Erythroblast (primary cell): ENCODE measurements at regions not wholly inside any gene's neighbourhood (a gene's known extent, or its start where the extent isn't known, plus 50 kb on each side); places are given as distances from the start of the nearest gene placed in this dataset.

ENCODE experiments used
- DNase-seq, 2 experiments: peaks; one replicate each; lab custom pipeline; 2025; lab: John Stamatoyannopoulos, UW
- GATA1 ChIP-seq: IDR thresholded peaks from 2 replicates; pipeline ENCODE4 v1.6.1; 2011; ENCODE audit warnings: low read depth, mild to moderate bottlenecking, control low read depth, low read length, moderate library complexity
- POLR2A ChIP-seq: IDR thresholded peaks from 2 replicates; pipeline ENCODE4 v1.6.1; 2011; ENCODE audit warnings: mild to moderate bottlenecking, low read length

DNA sequence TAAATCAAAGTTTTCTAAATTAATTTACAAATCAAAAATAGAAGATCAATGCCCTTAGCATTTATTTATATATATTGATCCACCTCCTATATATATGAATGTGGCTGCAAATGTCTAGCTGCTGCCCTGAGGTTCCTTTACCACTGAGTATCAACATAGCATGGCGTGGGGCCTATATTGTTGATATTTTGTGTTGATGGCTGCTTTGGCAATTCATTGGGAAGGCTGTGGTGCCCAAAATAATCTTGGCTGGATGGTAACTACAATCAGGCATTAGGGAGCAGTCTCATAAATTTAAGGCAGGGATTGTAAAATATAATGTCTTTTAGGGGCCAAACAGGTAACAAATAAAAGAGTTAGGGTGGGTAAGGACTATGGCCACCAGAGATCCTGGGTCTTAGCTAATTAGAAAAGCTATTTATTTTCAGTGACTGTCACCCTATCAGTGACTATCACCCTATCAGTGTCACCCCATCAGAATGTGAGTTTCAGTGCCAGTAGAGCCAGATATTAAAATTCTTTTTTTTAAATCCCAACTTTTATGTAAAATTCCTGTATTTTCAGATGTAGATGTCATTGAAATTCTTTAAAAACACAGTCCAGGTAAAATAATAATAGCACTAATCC, 190.7 kb upstream of the PCSK5 start:
- no peak for DNase-seq
- TF ChIP-seq GATA1 (no peak), POLR2A (no peak)

DNA sequence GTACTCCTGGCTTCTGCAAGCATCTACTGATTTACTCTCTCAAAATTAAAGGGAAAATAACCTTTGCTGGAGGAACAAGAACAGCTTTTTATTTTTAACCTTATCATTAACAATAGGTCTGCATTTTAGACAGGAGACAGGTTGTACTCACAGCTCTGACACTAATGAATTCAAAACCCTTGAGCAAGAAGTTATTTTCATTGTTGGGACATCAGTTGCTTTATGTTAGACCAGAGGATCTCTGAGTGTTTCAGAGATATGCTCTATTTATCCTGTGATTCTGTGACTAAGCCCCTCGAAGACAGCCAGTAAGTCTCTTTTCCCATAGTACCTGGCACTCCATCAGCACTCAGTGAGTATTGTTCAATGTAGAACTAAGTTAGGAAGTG, 190.2 kb upstream of the PCSK5 start:
- no peak for DNase-seq
- TF ChIP-seq POLR2A, result no peak

DNA sequence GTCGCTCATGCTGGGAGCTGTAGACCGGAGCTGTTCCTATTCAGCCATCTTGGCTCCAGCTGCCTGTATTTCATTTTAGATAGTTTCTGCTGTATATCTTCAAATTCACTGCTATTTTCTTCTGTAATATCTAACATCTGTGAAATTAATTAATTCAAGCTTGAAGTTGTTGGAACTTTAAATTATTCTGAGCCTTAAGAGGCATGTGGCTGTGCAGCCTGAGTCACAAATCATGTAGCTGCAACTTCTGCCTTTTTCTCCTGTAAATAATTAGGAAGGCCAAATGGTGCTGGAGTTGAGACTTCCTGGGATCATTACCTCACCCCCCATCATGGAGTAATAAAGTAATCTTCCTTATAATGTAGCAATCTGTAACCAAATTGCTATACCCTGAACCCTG, 183.3 kb upstream of the PCSK5 start:
- TF ChIP-seq GATA1, result no peak
- no peak for TF ChIP-seq POLR2A
- DNase-seq, result no peak

DNA sequence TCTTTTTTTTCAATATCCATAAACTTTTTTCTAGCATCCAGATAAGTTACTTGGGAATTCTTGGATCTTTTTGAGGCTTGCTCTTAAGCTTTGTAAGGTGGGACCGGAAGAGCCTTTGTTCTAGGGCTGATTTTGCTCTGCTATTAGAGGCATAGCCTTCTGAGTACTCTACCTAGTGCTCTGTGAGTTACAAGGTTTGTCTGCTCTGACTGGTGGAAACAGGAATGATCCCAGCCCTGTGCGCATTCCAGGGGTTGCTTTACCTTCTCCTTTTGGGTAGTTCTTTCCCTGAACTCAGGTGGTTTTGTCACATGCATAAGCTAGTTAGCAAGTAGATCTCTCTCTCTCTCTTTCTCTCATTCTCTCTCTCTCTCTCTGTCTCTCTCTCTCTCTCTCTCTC, 180.8 kb upstream of the PCSK5 start:
- TF ChIP-seq GATA1 (no peak), POLR2A (no peak)
- no peak for DNase-seq

DNA sequence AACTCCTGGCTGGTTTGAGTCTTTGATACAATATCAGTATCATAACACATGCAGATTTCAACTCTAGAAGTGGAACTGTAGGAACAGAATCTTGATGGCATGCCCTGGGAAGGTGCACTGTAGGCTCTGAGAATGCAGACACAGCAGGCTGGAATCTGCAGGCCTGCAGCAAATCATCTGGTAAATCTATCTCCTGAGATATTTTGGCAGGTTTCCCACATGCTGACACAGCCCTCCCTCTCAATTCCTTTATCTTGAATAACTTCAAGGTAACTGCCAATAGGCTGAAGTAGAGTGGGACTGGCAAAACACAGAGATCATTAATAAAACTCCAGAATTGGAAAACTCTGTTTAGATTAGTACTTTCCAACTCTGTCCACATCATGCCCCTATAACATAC, 177.8 kb upstream of the PCSK5 start:
- no peak for TF ChIP-seq POLR2A
- no peak for TF ChIP-seq GATA1
- DNase-seq, result no peak

DNA sequence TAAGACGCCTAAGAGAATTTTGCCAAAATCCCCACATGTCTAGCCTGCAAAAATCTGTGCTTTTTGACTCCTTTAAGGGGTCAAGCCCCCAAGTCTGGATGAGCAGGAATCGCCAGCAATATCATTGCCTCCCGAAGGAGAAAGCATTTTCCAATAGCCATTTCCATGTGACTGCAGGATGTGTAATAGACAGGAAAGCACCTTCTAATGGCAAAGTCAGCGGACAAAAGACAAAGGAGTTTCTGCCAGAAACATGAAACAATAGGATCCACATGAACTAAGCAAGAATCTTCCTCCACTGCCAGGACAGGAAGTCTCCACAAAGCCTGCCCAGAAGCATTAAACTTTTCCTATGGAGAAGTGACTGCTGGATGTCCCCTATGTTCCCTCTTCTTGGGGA, 177.1 kb upstream of the PCSK5 start:
- no peak for DNase-seq
- TF ChIP-seq GATA1, result no peak
- no peak for TF ChIP-seq POLR2A

DNA sequence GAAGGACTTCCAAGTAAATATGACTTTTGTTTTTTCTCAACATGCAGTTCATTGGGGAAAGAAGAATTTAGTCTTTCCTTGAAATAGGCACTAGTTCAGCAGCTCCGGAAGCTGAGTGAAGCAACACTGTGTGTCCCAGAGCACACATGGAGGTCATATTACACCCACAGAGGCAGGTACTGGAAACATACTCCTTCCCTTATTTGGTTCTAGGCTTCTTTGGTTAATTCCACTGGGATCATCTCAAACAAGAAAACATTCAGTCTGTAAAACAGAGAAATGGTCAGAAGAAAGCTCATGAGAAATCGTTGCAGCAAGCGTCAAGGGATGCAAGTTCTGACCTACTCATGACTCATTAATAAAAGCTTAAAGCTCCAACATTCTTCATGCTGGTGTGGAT, 175.1 kb upstream of the PCSK5 start:
- DNase-seq, result no peak

DNA sequence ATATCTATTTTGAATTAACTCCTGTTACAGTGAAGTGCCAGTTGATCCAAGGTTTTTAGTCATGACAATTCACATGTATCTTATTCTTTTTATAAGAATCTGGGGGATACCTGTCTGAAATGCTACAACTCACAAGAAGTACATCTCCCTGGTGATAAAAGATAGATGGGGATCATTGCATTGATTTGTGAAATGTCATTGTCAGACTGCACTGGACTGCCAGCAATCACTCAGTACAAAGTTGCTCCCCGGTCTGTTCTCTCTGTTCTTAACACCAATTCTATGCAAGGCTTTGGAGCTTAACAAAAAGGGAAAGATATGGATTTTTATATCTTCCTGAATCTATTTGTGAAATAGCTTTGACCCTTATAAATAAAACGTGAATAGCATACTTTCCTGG, 171.8 kb upstream of the PCSK5 start:
- no peak for TF ChIP-seq GATA1
- no peak for TF ChIP-seq POLR2A

More for the DNA sequence above, 175.1 kb upstream of the PCSK5 start:
- no peak for TF ChIP-seq POLR2A

DNA sequence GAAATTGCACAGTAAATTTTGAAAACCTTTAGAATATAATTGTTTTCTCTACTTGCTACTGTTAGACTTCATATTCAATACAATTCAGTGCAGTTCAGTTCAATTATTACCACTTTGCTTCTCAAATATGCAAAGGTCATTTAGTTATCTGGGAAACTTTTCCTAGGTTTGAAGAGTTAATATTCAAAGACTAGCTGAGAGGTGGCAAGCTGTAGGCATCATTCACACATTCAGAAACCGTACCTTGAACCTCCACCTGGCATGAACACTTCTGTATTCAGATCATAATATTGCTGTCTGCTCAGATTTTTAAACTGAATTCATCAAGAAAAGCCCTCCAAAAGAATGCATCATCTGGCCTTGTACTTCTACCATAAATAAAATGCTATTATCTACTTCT, 162.1 kb upstream of the PCSK5 start:
- TF ChIP-seq GATA1, result no peak
- TF ChIP-seq POLR2A, result no peak
- no peak for DNase-seq

More for the DNA sequence above, 171.8 kb upstream of the PCSK5 start:
- DNase-seq, result no peak

DNA sequence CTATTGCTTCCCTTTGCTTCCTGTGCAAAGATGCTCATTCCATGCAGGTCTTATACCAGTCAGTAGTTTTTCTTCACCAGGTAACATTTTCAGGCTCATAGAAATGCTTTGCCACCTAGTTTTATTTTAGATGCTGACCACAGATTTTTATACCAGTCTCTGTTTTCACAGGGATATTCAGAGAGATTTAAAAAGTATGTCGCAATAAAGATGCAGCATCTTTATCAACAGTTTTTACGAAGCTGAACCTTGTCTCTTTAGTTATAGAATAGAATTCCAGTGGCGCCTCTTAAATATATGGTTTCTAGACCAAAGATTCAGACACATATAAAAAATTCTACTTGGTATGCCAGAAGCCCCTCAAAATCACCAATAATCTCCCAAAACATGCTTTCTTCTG, 155.7 kb upstream of the PCSK5 start:
- DNase-seq, result no peak
- TF ChIP-seq GATA1 (no peak), POLR2A (no peak)

DNA sequence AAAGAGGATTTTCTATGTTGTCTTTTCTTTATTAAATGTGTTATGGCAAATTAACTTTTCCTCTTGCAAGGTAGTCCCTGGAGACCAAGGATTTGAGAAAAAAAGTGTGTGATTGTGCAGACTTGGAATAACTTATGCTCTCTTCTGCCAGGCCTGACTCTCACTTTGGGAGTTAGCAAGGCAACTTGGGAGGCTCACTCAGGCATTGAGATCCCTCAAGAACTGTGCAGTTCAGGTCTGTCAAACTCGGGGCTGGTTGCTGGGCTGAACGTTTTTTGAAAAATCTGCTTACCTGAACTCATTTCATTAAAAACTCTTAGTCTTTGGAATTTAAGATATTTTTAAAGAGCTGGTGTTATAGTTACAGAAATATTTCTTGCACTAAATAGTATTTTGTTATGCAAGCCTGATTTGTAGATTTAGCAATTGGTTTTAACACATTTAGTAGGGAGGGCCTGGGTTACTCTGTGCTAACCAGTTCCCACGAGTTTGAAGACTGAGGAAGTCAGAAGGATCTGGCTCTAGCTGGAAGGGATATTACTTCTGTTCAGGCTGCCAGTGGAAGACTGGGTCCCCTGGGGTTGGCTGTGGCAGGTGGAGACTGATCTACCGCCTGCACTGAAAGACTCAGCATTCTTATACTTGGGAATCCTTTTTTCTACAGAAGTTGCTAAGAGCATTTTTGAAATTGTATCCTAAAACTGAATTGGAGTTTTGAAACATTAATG, 150.4 kb upstream of the PCSK5 start:
- no peak for DNase-seq
- no peak for TF ChIP-seq GATA1
- TF ChIP-seq POLR2A, result no peak

DNA sequence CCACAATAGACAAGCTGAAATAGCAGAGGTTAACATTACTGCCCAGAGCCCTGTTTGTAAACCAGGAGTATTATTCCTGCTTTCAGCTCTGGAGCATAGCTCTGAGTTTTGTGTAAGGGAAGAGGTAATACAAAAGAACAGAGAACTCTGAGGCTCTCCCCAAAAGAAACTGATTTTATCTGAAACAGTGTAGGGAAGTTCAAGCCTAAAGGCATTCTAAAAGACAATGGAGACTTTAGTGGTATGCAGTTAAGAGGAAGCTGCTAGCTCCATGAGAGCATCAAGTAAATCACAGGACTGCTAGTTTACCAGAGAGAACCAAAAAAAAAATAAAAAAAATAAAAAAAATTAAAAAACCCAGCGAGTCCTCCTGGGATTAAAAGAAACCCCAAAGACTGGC, 146.6 kb upstream of the PCSK5 start:
- TF ChIP-seq POLR2A (no peak), GATA1 (no peak)

DNA sequence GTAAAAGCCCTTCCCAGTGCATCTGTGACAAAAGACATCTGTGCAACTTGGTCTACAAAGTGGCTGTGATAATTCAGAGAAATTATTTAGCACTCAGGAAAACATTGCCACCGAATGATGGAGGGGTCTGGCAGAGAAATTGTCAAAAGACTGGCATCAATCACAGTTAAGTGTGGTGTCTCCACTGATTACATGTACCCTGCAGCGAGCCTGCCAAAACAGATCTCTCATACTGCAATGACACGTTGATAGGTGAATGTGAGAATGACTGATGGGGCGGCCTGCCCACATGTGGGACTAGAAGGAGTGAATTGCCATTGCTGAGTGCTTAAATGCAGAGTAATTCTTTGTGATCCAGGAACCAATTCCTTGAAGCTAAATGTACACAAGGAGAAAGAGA, 136.4 kb upstream of the PCSK5 start:
- no peak for DNase-seq

More for the DNA sequence above, 146.6 kb upstream of the PCSK5 start:
- no peak for DNase-seq

DNA sequence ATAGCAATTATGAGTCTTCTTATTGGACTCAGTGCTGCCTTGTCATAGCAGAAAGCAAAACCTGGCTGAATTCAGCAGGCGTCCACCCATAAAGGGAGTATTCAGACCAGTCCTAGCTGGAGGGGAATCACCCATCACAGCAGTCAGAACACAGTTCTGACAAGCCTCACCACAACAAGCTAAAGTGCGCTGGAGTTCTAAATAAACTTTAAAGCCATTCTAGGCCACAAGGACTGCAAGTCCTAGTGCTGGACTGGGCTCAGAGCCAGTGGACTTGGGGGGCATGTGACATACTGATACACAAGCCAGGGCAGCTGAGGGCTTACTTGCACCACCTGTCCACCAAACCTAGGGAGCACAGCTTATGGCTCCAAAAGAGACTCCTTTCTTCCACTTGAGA, 115.3 kb upstream of the PCSK5 start:
- no peak for DNase-seq

More for the DNA sequence above, 136.4 kb upstream of the PCSK5 start:
- TF ChIP-seq POLR2A (no peak), GATA1 (no peak)

More for the DNA sequence above, 115.3 kb upstream of the PCSK5 start:
- TF ChIP-seq POLR2A (no peak), GATA1 (no peak)
